ENCODE measurements at regions not wholly inside any gene's neighbourhood (a gene's known extent, or its start where the extent isn't known, plus 50 kb on each side); places are given as distances from the start of the nearest gene placed in this dataset.

DNA sequence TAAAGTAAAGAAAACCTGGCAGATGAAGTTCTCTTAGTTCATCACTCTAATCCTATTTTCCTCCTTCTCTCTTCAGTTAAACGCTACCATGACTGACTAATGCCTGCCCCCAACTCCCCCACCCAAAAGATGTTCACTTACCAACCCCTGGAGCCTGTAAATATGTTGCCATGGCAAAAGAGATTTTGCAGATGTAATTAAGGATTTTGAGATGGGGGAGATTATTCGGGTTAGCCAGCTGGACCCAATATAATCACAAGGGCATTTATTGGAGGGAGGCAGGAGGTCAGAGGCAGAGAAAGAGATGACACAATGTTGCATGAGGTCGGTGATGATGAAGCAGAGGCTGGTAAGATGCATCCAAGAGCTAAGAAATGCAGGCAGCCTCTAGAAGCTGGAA is 69.3 kb upstream of the PPP2R5A start:
- Histone ChIP-seq H3K4me3 (ENCODE audit: low read length) (no peak overlapping the region), H3K9me2 (replicated peaks; ENCODE audit: low read length) (no peaks in the 10 kb centered on the region), H2AFZ (ENCODE audit: low read length) (no peak overlapping the region), H3K36me3 (ENCODE audit: low read depth, low read length) (no peaks in the 10 kb centered on the region), H3K27ac (ENCODE audit: low read length) (no peak overlapping the region), H3K9ac (ENCODE audit: low read length) (no peak overlapping the region), H3K9me3 (ENCODE audit: low read length) (no peaks in the 10 kb centered on the region), H3K4me1 (ENCODE audit: insufficient read depth, low read length) (no peaks in the 10 kb centered on the region), H3K27me3 (ENCODE audit: low read length) (peaks cover 7% of the 10 kb centered on the region; the same call in 1 of the 2 replicates), H4K20me1 (ENCODE audit: low read length) (no peaks in the 10 kb centered on the region), H3K79me2 (ENCODE audit: low read length) (no peaks in the 10 kb centered on the region), H3K4me2 (ENCODE audit: low read length) (no peak overlapping the region), H3F3A (ENCODE audit: low read length, unreplicated experiment) (no peaks in the 10 kb centered on the region)
- TF ChIP-seq EZH2phosphoT487 (IDR thresholded peaks at IDR 0.05; ENCODE audit: borderline replicate concordance, low read length) (no peak), EZH2 (IDR thresholded peaks at IDR 0.05; ENCODE audit: low read length, unreplicated experiment) (no peak)
- TF ChIP-seq, protein P1, sequence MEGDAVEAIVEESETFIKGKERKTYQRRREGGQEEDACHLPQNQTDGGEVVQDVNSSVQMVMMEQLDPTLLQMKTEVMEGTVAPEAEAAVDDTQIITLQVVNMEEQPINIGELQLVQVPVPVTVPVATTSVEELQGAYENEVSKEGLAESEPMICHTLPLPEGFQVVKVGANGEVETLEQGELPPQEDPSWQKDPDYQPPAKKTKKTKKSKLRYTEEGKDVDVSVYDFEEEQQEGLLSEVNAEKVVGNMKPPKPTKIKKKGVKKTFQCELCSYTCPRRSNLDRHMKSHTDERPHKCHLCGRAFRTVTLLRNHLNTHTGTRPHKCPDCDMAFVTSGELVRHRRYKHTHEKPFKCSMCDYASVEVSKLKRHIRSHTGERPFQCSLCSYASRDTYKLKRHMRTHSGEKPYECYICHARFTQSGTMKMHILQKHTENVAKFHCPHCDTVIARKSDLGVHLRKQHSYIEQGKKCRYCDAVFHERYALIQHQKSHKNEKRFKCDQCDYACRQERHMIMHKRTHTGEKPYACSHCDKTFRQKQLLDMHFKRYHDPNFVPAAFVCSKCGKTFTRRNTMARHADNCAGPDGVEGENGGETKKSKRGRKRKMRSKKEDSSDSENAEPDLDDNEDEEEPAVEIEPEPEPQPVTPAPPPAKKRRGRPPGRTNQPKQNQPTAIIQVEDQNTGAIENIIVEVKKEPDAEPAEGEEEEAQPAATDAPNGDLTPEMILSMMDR (conservative IDR thresholded peaks at IDR 0.05; ENCODE audit: low read depth, low read length), result no peak
- intact Hi-C loops (cut with micrococcal nuclease), result no loop called here
- no peak for ATAC-seq
- ChIA-PET CTCF (no interaction called here), POLR2A (ENCODE audit: unreplicated experiment) (interaction anchor here (0.7 kb wide), 1 partner anchor 18 kb away, joined by 3 read pairs; no protein-coding TSS in a partner anchor)
- no peak for DNase-seq
- BruUV-seq (replicated peaks), result no TSS peak

DNA sequence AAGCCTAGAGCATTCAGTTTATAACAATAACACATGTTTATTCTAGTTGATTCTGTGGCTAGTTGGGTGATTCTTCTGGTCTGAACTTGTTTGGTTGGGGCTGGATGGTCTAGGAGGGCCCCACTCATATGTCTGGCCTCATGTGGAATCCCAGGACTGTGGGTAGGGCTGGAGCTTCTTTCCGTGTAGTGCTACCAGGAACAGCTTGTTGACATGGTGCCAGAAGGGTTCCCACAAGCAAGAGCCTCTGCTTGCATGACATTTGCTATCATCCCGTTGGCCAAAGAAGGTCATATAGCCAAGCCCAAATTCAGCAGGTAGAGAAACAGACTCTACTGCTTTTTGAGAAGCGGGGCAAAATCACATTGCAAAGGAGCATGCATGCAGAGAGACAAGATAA is 67.6 kb upstream of the PPP2R5A start:
- ChIA-PET CTCF (no interaction called here), POLR2A (ENCODE audit: unreplicated experiment) (no interaction called here)
- H3K27me3 ChIP-seq (ENCODE audit: low read length), result peaks cover 7% of the 10 kb centered on the region; the same call in 1 of the 2 replicates
- intact Hi-C loops (cut with micrococcal nuclease), result no loop called here
- no peaks in the 10 kb centered on the region for H3K36me3 ChIP-seq (ENCODE audit: low read depth, low read length)
- H3K9me2 ChIP-seq (replicated peaks; ENCODE audit: low read length), result no peaks in the 10 kb centered on the region
- H3K4me2 ChIP-seq (ENCODE audit: low read length), result no peak overlapping the region
- no peak overlapping the region for H3K4me3 ChIP-seq (ENCODE audit: low read length)
- H3F3A ChIP-seq (ENCODE audit: low read length, unreplicated experiment), result no peaks in the 10 kb centered on the region
- DNase-seq, result no peak
- H2AFZ ChIP-seq (ENCODE audit: low read length), result no peak overlapping the region
- ATAC-seq, result no peak
- H4K20me1 ChIP-seq (ENCODE audit: low read length), result no peaks in the 10 kb centered on the region
- H3K4me1 ChIP-seq (ENCODE audit: insufficient read depth, low read length), result no peaks in the 10 kb centered on the region
- no peaks in the 10 kb centered on the region for H3K79me2 ChIP-seq (ENCODE audit: low read length)
- H3K9me3 ChIP-seq (ENCODE audit: low read length), result no peaks in the 10 kb centered on the region
- TF ChIP-seq, protein P1 (conservative IDR thresholded peaks at IDR 0.05; ENCODE audit: low read depth, low read length), result no peak
- TF ChIP-seq EZH2 (IDR thresholded peaks at IDR 0.05; ENCODE audit: low read length, unreplicated experiment), result no peak
- no peak for TF ChIP-seq EZH2phosphoT487 (IDR thresholded peaks at IDR 0.05; ENCODE audit: borderline replicate concordance, low read length)
- H3K9ac ChIP-seq (ENCODE audit: low read length), result no peak overlapping the region
- BruUV-seq (replicated peaks), result no TSS peak
- no peak overlapping the region for H3K27ac ChIP-seq (ENCODE audit: low read length)

DNA sequence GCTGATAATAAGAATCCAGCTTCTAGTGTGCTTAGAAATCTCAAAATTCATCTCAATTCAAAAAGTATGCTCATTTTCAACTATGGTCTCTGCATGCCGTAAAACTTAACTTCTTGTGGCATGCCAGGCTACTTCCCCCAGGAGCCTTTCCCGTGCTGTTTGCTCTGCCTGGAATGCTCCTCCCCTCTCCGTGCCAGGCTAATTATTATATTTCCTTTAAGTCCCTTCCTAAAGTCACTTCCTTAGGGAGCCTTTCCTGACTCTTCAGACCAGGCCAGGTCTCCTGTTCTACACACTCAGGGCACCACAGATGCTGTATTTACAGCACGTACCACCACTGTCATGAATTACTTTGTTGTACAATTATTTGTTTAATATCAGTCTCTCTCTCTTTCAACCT is 67.1 kb upstream of the PPP2R5A start:
- Histone ChIP-seq H3K4me1 (ENCODE audit: insufficient read depth, low read length) (no peaks in the 10 kb centered on the region), H3K9me2 (replicated peaks; ENCODE audit: low read length) (no peaks in the 10 kb centered on the region), H3K4me2 (ENCODE audit: low read length) (no peak overlapping the region), H3K4me3 (ENCODE audit: low read length) (no peak overlapping the region), H4K20me1 (ENCODE audit: low read length) (no peaks in the 10 kb centered on the region), H2AFZ (ENCODE audit: low read length) (no peak overlapping the region), H3K27me3 (ENCODE audit: low read length) (peaks cover 7% of the 10 kb centered on the region; the same call in 1 of the 2 replicates), H3K9me3 (ENCODE audit: low read length) (no peaks in the 10 kb centered on the region), H3K27ac (ENCODE audit: low read length) (no peak overlapping the region), H3K9ac (ENCODE audit: low read length) (no peak overlapping the region), H3K79me2 (ENCODE audit: low read length) (no peaks in the 10 kb centered on the region), H3F3A (ENCODE audit: low read length, unreplicated experiment) (no peaks in the 10 kb centered on the region), H3K36me3 (ENCODE audit: low read depth, low read length) (no peaks in the 10 kb centered on the region)
- BruUV-seq (replicated peaks), result no TSS peak
- ChIA-PET CTCF (no interaction called here), POLR2A (ENCODE audit: unreplicated experiment) (no interaction called here)
- ATAC-seq, result no peak; the same call in 1 of the 2 replicates
- no peak for DNase-seq
- intact Hi-C loops (cut with micrococcal nuclease), result no loop called here
- TF ChIP-seq EZH2 (IDR thresholded peaks at IDR 0.05; ENCODE audit: low read length, unreplicated experiment) (no peak), EZH2phosphoT487 (IDR thresholded peaks at IDR 0.05; ENCODE audit: borderline replicate concordance, low read length) (no peak)
- TF ChIP-seq, protein P1 (conservative IDR thresholded peaks at IDR 0.05; ENCODE audit: low read depth, low read length), result no peak
